ENCODE measurements at regions not wholly inside any gene's neighbourhood (a gene's known extent, or its start where the extent isn't known, plus 50 kb on each side); places are given as distances from the start of the nearest gene placed in this dataset.

DNA sequence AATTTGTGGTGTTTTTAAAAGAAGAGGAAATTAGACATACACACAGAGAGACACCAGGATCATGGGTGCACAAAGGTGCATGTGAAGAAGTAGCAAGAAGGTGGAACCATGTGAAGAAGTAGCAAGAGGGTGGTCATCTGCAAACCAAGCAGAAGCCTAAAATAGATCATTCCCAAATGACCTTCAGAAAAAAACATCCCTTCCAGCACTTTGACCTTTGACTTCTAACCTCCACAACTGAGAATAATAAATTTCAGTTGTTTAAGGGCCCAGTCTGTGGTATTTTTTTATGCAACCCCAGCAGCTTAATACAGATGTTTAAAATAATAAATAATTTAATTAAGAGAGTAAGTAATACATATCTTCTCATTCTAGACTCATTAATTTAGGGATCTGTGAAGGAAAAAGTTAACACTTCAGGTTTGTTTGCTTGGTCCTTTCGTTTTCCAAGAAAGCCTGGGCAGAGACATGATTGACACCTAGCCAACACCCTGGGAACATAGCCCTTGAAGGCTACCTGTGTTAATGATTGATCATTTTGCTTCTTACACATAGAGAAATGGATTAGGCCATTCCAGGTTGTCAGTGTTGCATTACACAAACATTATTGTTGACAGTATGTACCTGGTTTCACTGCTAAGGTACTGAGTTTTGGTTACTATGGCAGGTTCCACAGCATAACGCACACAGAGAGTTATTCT, 1331.2 kb upstream of the GBE1 start:
- DNase-seq, result no peak

- DNase-seq, result no peak
These were observed 1314.6 kb upstream of the GBE1 start for GRCh38 chr3:83076041-83076440.

DNA sequence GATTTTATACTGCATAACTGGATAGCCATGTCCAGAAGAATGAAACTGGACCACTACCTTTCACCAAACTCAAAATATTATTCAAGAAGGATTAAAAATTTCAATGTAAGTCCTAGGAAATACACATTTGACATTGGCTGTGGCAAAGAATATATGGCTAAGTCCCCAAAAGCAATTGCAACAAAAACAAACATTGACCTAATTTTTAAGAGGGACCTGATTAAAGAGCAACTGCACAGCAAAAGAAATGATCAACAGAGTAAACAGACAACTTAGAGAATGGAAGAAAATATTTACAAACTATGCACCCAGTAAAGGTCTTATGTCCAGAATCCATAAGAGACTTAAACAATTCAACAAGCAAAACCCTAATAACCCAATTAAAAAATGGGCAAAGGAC, 1313.0 kb upstream of the GBE1 start:
- DNase-seq, result no peak

GRCh38 chr3:83065851-83066460, 1304.5 kb upstream of the GBE1 start:
- DNase-seq, result no peak

DNA sequence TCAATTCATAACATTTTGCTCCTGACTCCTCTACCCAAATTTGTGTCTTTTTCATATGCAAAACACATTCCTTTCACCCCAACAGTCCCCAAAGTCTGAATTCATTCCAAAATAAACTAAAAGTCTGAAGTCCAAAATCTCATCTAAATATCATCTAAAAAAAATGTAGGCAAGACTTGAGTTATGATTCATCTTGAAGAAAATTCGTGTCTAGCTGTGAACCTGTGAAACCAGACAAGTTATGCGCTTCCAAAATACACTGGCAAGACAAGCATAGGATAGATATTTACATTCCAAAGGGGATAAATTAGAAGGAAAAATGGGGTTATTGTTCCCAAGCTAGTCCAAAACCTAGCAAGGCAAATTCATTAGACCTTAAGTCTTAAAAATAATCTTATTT, 1302.0 kb upstream of the GBE1 start:
- DNase-seq, result no peak

DNA sequence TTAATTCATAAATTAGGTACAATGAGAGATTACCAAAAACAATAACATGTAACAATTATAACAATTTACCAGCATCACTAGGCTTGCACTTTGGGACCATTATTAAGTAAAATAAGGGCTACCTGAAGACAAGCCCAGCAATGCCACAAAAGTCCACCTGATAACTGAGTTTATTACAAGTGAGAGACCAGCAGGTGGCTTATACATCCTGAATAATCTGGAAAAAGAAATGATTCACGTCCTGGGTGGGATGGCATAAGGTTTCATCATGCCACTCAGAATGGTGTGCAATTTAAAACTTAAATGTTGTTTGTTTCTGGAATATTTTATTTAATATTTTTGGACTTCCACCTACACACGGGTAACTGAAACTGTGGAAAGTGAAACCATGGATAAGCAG, 1287.1 kb upstream of the GBE1 start:
- no peak for DNase-seq

GRCh38 chr3:83039422-83039821, 1278.0 kb upstream of the GBE1 start:
- DNase-seq, result no peak

- no peak for DNase-seq
These were observed 1274.2 kb upstream of the GBE1 start for GRCh38 chr3:83035704-83036010.

DNA sequence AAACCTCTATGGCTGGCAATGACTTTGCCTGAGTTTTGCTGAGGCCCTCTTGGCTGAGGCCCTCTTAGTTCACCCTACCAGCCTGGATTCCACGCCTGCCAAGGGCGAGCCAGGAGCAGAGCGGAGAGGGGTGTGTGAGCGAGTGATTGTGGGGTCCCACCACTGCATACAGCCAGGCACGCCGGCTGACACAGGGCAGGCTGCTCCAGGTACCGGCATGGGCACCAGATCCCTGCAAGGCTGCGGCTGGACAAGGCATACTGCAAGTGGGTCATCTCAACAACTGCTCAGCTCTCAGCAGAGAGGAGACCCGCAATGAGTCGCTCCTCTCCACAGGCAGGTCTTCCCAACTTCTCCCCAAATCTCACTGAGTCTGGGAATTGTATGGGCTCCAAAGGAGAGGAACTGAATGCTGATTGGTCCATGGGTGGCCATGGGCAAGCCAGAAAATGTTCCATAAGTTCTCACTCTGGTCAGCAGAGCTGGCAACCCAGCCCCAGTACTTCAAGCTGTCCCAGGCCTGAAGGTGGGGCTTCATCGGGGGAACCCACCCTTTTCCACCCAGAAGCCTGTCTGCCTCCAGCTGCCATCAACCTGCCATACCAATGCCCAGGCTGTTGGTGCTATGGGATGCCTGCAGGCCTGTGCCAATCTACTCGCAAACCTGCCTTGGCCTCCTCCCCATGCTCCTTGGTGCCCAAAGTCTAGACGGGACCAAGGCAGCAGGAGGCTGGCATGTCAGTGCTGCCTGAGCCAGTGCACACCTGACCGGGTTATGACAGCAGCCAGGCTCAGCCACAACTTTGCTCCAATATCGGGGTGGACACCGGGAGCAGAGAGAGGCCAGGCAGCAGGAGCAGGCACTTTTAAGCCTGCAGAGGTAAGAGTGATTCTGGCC, 1273.6 kb upstream of the GBE1 start:
- no peak for DNase-seq

GRCh38 chr3:83033133-83033532, 1271.7 kb upstream of the GBE1 start:
- DNase-seq, result no peak

DNA sequence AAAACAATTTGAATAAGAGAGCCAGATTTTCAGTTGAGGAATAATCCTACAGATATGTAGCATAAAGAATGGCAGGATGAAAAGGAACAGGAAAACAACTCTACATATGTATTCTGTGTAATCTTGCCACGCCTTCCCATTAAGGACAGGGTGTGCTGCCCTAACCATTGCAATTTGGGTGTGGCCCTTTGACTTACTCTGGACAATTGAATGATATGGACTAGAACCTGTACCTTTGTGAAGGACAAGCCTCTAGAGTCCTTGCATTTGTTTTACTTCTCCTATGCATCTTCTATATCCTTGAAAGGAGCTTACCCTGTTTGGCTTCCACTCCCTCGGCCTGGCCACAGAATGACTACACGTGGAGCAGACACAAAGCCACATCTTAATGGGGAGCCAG, 1261.6 kb upstream of the GBE1 start:
- no peak for DNase-seq

GRCh38 chr3:83011481-83011880, 1250.0 kb upstream of the GBE1 start:
- no peak for DNase-seq

- DNase-seq, result no peak
These were observed 1242.5 kb upstream of the GBE1 start for GRCh38 chr3:83003917-83004316.

GRCh38 chr3:83002869-83003445, 1241.5 kb upstream of the GBE1 start:
- DNase-seq, result no peak

- DNase-seq, result no peak
These were observed 1238.3 kb upstream of the GBE1 start for GRCh38 chr3:82999777-83000176.

DNA sequence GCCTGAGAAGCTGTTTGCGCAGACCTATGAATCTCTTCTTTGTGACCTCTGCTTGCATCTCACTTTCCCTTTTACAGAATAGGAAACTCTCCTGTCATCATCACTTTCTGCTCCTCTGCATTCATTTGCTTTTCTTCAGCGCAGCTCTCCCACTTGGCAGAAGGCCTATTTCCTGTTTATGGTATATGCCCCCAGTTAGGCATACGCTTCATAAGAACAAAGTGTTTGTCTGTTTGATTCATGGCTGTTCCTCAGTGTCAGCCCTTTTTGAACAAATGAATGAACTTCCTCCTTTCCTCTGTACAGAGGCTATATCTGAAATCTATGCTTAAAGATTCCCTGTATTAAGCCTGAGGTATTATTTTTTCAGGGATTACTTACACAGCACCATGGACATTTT, 1216.9 kb upstream of the GBE1 start:
- DNase-seq, result no peak

DNA sequence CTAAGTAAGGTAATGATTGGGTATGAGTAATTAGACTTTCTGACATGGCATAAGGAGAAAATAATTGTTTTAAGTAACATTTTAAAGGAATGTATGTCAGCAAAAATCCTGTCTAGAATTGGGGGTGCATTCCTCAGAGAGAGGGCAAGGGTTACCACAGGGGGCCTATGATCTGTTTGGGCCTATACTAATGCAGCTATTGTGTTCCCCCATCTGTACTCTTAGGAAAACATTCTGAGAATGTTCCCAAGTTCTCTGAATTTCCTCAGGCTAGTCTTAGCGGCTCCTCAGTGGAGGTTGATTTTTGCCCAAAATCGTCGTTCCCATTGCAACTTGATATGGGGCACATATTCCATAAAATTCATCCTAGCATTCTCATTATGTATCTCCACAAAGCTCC, 1216.4 kb upstream of the GBE1 start:
- no peak for DNase-seq

GRCh38 chr3:82973791-82974190, 1212.3 kb upstream of the GBE1 start:
- DNase-seq, result no peak

DNA sequence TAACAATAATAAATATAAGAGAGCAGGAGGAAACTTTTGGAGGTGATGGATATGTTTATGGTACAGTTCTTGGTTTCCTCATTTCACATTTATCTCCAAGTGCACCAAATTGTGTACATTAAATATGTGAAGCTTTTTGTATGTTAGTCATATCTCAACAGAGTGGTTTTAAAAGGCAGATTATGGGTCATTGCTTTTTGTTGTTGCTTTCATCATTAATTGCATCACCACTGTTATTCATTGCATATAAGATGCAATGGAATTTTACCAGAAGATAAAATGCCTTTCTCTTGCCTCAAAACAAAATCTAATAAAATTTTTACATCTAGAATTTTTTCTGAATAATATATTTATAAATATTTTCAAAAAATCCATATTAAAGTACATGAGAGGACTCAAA, 1198.9 kb upstream of the GBE1 start:
- DNase-seq, result no peak

- no peak for DNase-seq
These were observed 1196.3 kb upstream of the GBE1 start for GRCh38 chr3:82957696-82958095.

DNA sequence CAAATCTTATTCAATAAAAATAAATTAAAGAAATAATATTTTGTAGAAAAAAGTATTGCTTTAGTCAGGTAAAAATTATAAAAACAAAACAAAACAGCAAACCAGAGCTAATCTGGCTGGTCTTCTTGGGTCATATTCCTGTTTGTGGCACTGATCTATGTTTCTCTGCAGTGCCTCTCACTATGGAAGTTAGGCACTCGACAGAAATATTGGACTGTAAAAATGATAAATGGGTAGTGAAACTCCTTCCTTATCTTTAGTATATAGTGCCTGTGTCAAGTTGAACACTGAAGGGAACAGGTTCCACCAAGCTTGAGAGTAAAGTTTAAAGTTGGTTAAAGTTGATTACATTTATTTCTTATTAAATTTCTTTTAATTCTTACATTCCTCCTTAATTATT, 1195.6 kb upstream of the GBE1 start:
- no peak for DNase-seq

DNA sequence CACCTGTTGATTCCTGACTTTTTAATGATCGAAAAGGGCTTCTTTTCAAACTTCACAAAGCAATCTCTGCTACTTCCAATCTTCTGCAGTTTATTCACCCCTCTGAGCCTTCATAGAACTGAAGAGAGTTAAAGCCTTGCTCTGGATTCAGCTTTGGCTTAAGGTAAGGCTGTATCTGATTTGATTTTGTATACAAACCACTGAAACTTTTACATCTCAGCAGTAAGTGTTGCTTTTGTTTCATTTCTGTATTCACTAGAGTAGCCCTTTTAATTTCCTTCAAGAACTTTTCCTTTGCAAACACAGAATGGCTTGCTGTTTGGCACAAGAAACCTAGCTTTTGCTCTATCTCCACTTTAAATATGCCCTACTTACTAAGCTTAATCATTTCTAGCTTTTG, 1193.0 kb upstream of the GBE1 start:
- no peak for DNase-seq

All from nucleus accumbens (tissue), 56 donors.